RPMI7951 (cell line): ENCODE measurements at regions not wholly inside any gene's neighbourhood (a gene's known extent, or its start where the extent isn't known, plus 50 kb on each side); places are given as distances from the start of the nearest gene placed in this dataset.

ENCODE experiments used
- DNase-seq: peaks from one replicate; pipeline ENCODE4 v3.0.0-alpha.2; 2012; ENCODE audit warnings: low read depth

DNA sequence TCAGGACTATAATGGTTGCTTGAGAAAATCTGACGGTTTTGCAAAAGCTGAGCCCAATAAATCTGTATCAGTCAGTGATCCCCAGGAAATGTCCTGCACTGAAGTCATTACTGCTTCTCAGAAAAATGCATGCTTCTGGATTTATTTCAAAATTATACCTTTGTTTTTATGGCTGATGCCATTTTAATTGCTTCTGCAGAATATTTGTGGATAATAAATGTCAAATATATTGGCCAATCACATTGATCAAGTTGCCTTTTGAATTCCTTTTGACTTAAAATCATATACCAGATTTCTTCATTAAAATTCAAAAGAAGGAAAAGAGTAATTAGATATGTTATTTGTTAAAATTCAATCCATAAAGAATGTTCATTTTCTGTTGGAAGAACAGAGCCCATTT is 842.9 kb upstream of the ADGRL4 start:
- no peak for DNase-seq

- DNase-seq, result peak; percentile 18
Observed at GRCh38 chr1:79848316-79848715, 841.8 kb upstream of the ADGRL4 start.

DNA sequence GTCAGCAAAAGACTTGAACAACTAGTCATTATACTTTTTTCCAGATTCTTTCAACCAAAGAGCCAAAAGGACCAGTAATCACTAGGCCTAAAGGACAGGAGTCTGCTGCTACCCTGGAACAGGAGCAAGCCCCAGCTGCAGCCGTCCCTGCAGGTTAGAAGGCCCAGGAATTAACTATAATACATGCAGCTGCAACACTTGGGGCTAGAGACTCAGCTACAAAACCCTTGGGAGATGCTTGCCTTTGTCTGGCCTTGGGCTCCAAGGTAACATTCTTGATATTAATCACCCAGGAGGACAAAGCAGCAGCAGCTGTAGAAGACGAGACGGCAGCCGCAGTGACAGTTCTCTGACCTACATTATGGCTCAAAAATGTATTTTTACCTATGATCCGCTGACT is 841.2 kb upstream of the ADGRL4 start:
- DNase-seq, result no peak

DNA sequence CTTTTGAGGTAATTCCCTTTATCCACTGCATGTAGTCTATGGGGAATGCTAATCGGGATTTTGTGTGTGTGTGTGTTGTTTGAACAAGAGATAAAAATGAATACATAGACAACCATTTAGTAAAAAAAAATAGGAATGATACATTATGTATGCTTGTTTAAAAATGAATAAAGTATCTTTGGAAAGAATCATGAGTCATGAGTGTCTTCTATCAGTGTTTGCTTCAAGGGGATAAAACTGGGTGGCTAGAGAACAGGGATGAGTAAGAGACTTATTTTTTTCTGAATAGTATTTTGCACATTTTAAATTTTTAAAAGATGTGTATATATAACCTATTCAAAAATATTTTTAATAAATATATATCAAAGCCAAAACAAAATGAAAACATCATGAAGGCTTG is 839.4 kb upstream of the ADGRL4 start:
- DNase-seq, result peak; percentile 5

DNA sequence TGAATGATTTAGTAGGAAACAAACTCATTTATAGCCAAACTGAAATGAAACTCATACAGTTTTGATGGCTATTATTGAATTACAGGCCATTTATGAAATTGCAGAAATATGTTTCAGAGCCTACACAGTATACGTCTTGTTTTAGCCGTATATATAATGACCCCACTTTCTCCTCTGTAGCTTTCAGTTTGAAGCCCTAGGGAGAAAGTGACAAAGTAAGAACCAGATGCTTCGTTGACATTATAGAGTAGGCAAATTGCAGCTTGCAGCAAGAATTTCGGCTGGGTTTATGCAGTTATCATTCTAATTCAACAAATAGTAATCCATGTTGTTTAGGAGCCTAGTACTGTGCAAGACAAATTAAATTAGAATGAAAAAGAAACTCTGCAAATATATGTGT is 836.3 kb upstream of the ADGRL4 start:
- DNase-seq, result no peak

GRCh38 chr1:79839882-79840281 is 833.4 kb upstream of the ADGRL4 start:
- no peak for DNase-seq

DNA sequence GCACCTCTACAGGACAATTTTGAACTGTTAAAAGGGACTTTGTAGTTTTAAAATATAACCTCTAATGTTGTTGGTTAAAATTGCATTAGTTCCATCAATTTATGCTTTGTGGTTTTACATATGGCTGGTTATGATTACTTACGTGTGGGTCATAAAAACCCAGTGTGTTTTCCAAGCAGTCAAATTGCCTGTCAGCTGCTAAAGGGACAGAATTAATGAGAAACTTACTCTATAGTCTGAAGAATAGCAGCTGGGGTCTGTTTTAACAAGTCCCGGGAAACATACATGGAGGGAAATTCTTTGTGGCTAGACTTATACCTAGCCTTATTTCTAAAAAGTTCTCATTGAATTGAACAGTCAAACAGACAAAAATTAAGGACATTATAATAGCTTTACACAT is 820.9 kb upstream of the ADGRL4 start:
- DNase-seq, result no peak

- DNase-seq, result no peak
Observed at GRCh38 chr1:79825551-79825950, 819.0 kb upstream of the ADGRL4 start.

GRCh38 chr1:79822053-79822452 is 815.5 kb upstream of the ADGRL4 start:
- DNase-seq, result no peak

DNA sequence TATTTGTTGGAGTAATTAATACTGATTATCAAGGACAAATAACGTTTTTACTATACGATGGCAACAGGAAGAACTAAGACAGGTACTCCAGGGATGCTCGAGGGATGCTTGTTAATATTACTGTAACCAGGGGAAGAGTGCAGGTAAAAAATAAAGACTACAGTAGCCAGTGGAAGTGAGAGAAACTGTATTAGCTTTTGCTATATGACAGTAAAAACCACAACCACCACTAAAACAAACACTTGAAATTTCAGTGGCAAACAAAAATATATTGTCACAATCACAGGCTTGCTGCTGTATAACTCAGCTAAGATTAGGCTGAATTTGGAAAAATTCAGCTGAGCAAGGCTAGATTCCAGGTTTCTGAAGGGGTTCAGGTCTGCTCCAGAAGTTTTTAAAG is 812.6 kb upstream of the ADGRL4 start:
- DNase-seq, result no peak

DNA sequence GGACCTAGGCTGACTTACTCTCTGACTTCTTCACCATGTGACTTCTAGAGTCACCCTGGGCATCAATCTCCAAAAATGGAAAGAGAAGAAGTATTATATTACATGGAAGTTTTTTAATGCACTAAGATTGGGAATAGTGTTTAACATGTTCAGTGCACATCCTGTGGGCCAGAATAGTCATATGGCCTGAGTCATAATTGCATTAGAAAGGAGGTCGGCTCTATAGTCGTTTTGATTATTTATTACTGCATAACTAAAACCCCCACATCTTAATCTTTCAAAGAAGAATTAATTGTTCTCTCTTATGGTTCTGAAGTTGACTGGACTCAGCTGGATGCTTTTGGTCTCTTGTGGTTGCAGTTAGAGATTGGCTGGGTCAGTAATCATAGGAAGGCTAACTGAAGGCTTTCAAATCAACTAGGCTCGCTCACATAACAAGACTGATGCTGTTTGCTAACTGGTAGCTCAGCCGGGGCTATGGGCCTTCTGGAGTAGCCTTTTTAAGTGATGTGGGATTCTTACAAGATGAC is 810.6 kb upstream of the ADGRL4 start:
- DNase-seq, result no peak

DNA sequence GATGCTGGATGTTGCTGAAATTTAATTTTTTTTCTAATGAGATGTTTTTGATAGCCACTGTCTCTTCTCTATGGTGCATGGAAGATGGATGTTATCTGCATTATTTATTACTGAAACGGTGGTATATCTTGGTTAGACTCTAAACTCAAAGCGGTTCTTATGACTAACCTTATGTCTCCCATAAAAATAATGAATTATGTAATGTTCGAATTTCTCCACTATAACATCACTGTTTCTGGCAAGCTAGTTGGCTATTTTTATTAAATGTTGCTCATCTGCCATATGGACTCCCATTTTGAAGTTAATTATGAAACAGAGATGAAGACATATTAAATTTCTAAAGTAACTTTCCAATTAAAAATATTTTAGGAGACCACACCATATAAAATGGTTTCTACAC is 808.6 kb upstream of the ADGRL4 start:
- no peak for DNase-seq

DNA sequence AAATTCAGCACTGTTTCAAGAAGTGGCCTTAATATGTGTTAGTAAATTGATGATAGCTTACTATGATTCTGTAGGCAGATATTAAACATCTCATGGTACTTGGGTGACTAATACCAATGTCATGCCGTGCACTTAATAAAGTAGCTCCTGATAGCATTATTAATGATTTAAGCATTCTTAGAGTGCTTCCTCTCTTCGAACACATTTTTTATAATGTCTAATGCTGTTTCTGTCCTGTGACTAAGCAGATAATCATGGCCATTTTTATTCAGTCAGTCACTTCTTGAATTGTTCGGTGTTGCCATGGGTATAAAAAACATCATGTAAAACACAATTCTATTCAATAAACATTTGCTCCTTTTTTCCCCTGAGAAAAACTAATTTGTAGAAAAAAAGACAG is 804.6 kb upstream of the ADGRL4 start:
- DNase-seq, result no peak

- DNase-seq, result no peak
Observed at GRCh38 chr1:79808816-79809475, 802.4 kb upstream of the ADGRL4 start.

GRCh38 chr1:79807816-79808215 is 801.3 kb upstream of the ADGRL4 start:
- DNase-seq, result no peak

DNA sequence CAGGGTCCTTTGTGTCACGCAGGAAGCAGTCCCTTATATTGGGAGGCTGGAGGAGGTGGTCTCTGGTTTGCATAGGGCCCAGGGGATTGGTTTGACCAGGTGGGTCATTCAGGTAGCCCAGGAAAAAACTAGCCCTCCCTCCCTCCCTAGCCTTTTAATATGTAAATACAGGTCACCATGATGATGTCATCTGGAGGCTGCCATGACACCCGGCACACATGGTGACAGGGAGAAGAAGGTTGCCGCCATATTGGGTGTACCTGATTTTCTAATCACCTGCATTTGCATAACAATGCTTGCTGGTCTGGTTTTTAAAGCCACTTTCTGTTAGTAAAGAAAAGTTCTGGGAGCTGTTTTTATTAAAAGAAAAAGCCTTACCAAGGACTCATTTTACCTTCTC is 791.0 kb upstream of the ADGRL4 start:
- no peak for DNase-seq

- no peak for DNase-seq
Observed at GRCh38 chr1:79796434-79796833, 789.9 kb upstream of the ADGRL4 start.

DNA sequence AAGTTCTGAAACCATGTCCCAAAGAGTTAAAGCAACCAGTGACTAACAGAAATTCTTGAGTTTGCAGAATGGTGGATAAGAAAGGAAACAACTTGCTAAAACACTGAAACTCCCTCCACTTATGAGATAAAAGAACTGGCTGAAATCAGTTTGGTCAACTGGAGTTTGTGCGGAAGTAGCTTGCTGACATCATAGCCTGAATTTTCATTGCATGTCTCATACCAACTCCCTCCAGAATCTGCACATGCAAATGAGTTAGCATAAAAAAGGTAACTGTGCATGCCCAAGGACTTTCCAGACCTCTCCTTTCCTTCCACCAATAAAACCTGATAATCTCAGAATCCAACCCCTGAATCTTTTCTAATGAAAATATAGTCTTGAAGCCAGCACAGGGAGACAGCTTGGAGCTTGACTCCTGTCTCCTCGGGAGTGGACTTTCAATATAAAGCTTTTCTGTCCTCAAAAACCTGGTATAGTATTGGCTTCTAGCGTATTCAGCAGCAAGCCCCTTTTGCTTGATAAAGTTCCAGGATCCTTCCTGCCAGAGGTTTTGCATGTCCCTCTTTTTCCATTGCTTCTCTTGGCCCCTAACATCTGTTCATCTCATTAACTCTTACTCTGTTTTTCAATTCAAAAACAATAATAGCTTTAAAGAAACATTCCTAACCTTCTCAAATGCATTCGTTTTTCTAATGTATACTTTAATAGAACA is 785.8 kb upstream of the ADGRL4 start:
- DNase-seq, result no peak

- no peak for DNase-seq
Observed at GRCh38 chr1:79791488-79792218, 785.1 kb upstream of the ADGRL4 start.

DNA sequence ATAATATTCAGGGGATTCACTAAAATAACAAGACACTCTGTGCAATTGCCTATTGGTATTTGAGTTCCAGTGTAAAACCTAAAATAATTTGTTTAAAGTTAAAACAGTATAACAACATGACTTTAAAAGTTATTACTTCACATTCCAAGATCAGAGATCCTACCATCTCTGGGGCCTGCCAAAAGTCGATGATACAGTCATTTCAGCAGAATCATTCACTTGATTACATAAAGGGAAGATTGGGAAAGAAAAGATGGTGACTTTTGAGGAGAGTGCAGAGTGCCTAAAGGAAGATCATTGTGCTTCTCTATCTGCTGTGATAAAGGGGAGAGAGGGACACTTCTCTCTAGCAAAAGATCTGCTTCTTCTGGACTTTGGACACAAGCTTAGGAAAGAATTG is 784.4 kb upstream of the ADGRL4 start:
- no peak for DNase-seq

GRCh38 chr1:79787631-79788030 is 781.1 kb upstream of the ADGRL4 start:
- no peak for DNase-seq

DNA sequence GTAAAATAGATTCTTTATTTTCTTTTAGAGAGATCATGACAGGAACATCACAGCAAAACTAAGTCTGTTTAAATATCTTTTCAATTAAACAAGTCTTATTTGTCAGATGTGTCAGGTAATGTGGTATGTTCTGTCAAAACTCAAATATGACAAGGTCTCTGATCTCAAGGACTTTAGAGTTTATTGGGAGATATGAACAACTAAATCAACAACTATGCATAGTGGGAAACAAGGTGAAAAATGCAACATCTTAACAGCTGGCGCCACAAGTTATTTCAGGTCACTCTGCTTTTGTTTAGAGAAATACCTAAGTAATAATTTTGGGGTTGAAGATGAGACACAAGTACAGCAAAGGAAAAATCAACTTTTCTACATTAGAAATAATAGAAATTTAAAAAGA is 779.4 kb upstream of the ADGRL4 start:
- DNase-seq, result no peak

GRCh38 chr1:79785561-79785960 is 779.0 kb upstream of the ADGRL4 start:
- no peak for DNase-seq
